Stimulated activated naive CD8-positive, alpha-beta T cell treated with anti-CD3 and anti-CD28 coated beads, Interleukin-15, Interleukin-2, amounts not matched to agents 100 ng/mL and 50 ng/mL, for 24 hours (primary cell): ENCODE measurements at regions not wholly inside any gene's neighbourhood (a gene's known extent, or its start where the extent isn't known, plus 50 kb on each side); places are given as distances from the start of the nearest gene placed in this dataset.

Experiments used
- H3K27ac Mint-ChIP-seq: one replicate; pipeline ENCODE4 v1.8.0; 2021; ENCODE audit warnings: mild to moderate bottlenecking, mixed read lengths
- H3K27me3 Mint-ChIP-seq: one replicate; pipeline ENCODE4 v1.8.0; 2021; ENCODE audit warnings: mixed read lengths
- H3K36me3 Mint-ChIP-seq: one replicate; pipeline ENCODE4 v1.8.0; 2021; ENCODE audit warnings: low read depth, mixed read lengths
- H3K4me1 Mint-ChIP-seq: one replicate; pipeline ENCODE4 v1.8.0; 2021; ENCODE audit warnings: low read depth, mixed read lengths
- H3K4me3 Mint-ChIP-seq: one replicate; pipeline ENCODE4 v1.8.0; 2021; ENCODE audit warnings: mild to moderate bottlenecking, mixed read lengths
- H3K9me3 Mint-ChIP-seq: one replicate; pipeline ENCODE4 v1.8.0; 2021; ENCODE audit warnings: mixed read lengths

- H3K27ac Mint-ChIP-seq, result no peak overlapping the region
- no peaks in the 10 kb centered on the region for H3K9me3 Mint-ChIP-seq
- H3K4me1 Mint-ChIP-seq, result no peaks in the 10 kb centered on the region
- peaks cover under 1% of the 10 kb centered on the region for H3K27me3 Mint-ChIP-seq
- H3K36me3 Mint-ChIP-seq, result no peaks in the 10 kb centered on the region
- no peak overlapping the region for H3K4me3 Mint-ChIP-seq
These were observed 69.6 kb upstream of the RAB6C start for GRCh38 chr2:129909651-129910418.

- Mint-ChIP-seq H3K9me3 (no peaks in the 10 kb centered on the region), H3K36me3 (no peaks in the 10 kb centered on the region), H3K4me1 (no peaks in the 10 kb centered on the region), H3K4me3 (no peak overlapping the region), H3K27me3 (peaks cover 6% of the 10 kb centered on the region), H3K27ac (no peak overlapping the region)
These were observed 68.8 kb upstream of the RAB6C start for GRCh38 chr2:129910446-129911362.

GRCh38 chr2:129911363-129912065 lies 68.0 kb upstream of the RAB6C start:
- Mint-ChIP-seq H3K27me3 (peaks cover 6% of the 10 kb centered on the region), H3K4me1 (no peaks in the 10 kb centered on the region), H3K9me3 (no peaks in the 10 kb centered on the region), H3K27ac (no peak overlapping the region), H3K4me3 (no peak overlapping the region), H3K36me3 (no peaks in the 10 kb centered on the region)

DNA sequence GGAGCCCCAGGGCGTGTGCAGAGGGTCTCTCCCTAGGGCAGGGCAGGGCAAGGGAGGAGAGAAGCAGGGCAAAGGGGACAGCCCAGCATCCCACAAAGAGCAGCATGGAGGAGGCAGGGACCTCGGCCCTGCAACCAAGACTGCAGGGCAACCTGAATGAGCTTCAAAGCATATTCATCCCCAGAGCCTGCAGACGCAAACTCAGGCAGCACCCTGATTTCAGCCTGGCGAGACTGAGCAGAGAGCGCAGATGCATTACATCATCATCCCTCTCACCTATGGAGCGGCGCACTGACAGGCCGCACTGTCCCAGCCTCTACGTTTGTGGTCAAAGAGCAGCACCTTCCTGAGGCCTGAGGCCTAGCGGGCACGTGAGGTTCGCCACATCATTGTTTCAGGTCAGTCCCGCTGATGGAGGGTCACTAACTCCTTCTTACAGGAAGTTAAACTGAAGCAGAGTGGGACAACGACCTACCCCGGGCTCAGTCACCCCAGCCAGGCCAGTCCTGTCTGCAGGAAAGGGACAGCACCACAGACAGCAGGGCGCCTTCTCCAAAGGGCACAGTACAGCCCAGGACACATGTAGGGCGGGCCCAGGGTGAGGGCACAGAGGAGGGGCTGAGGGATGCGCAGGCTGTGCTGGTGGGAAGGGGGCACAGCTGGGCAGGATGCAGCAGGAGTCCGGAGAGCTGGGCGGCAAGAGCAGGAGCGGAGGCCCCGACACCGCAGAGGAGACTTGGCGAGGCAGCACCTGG lies 67.2 kb upstream of the RAB6C start:
- H3K9me3 Mint-ChIP-seq, result peaks cover 3% of the 10 kb centered on the region
- H3K27me3 Mint-ChIP-seq, result peaks cover 6% of the 10 kb centered on the region
- H3K4me3 Mint-ChIP-seq, result no peak overlapping the region
- no peaks in the 10 kb centered on the region for H3K4me1 Mint-ChIP-seq
- no peak overlapping the region for H3K27ac Mint-ChIP-seq
- no peaks in the 10 kb centered on the region for H3K36me3 Mint-ChIP-seq

GRCh38 chr2:129912871-129913694 lies 66.4 kb upstream of the RAB6C start:
- no peak overlapping the region for H3K27ac Mint-ChIP-seq
- H3K36me3 Mint-ChIP-seq, result no peaks in the 10 kb centered on the region

DNA sequence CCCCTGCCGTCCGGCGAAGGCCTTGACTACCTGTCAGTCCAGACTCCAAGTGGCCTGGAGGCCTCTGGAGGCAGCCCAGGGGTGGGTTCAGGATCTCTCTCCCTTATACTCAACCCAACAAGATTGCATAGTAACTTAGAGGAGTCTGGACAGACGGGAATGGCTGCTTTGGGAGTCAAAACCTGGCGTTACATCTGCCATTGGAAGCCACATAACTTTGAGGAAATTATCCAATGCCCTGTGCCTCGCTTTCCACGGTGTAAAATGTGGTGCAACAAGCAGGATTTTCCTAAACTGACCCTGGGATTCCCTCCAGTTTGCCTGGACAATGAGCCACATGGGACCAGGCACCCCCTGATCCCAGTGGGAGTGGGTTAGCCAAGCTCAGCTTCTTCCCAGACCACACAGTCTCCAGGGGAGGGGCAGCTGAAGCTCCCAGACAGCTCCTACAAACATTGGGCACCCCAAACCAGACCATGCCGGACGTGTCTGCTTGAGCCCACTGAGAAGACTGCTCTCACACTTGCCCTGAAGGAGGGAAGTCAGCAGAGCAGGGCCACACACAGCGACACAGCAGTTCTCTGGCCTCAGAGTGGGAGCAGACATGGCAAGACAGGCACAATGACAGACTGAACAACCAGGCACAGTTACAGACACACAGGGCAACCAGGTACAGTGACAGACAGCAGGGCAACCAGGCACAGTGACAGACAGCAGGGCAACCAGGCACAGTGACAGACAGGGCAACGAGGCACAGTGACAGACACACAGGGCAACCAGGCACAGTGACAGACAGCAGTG lies 65.6 kb upstream of the RAB6C start:
- Mint-ChIP-seq H3K27me3 (peaks cover 6% of the 10 kb centered on the region), H3K27ac (no peak overlapping the region), H3K4me1 (no peaks in the 10 kb centered on the region), H3K9me3 (peaks cover 18% of the 10 kb centered on the region), H3K36me3 (no peaks in the 10 kb centered on the region), H3K4me3 (no peak overlapping the region)

More at GRCh38 chr2:129912871-129913694, 66.4 kb upstream of the RAB6C start:
- Mint-ChIP-seq H3K4me1 (no peaks in the 10 kb centered on the region), H3K9me3 (peaks cover 12% of the 10 kb centered on the region), H3K4me3 (no peak overlapping the region), H3K27me3 (peaks cover 6% of the 10 kb centered on the region)

DNA sequence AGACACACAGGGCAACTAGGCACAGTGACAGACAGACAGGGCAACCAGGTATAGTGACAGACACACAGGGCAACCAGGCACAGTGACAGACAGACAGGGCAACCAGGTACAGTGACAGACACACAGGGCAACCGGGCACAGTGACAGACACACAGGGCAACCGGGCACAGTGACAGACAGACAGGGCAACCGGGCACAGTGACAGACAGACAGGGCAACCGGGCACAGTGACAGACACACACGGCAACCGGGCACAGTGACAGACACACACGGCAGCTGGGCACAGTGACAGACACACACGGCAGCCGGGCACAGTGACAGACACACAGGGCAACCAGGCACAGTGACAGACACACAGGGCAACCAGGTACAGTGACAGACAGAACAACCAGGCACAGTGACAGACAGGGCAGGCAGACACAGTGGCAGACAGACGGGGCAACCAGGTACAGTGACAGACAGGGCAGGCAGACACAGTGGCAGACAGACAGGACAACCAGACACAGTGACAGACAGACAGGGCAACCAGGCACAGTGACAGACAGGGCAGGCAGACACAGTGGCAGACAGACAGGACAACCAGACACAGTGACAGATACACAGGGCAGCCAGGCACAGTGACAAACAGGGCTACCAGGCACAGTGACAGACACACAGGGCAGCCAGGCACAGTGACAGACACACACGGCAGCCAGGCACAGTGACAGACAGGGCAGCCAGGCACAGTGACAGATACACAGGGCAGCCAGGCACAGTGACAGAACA lies 64.7 kb upstream of the RAB6C start:
- no peak overlapping the region for H3K4me3 Mint-ChIP-seq
- no peaks in the 10 kb centered on the region for H3K36me3 Mint-ChIP-seq
- no peak overlapping the region for H3K27ac Mint-ChIP-seq
- H3K9me3 Mint-ChIP-seq, result peaks cover 18% of the 10 kb centered on the region
- peaks cover 6% of the 10 kb centered on the region for H3K27me3 Mint-ChIP-seq
- no peaks in the 10 kb centered on the region for H3K4me1 Mint-ChIP-seq

- peaks cover 18% of the 10 kb centered on the region for H3K9me3 Mint-ChIP-seq
- no peak overlapping the region for H3K4me3 Mint-ChIP-seq
- no peaks in the 10 kb centered on the region for H3K36me3 Mint-ChIP-seq
- no peaks in the 10 kb centered on the region for H3K4me1 Mint-ChIP-seq
- H3K27ac Mint-ChIP-seq, result no peak overlapping the region
- H3K27me3 Mint-ChIP-seq, result peaks cover 6% of the 10 kb centered on the region
These were observed 64.1 kb upstream of the RAB6C start for GRCh38 chr2:129915303-129915840.

- peaks cover 16% of the 10 kb centered on the region for H3K27me3 Mint-ChIP-seq
- peaks cover 1% of the 10 kb centered on the region for H3K4me1 Mint-ChIP-seq
- peaks cover 18% of the 10 kb centered on the region for H3K9me3 Mint-ChIP-seq
- no peak overlapping the region for H3K4me3 Mint-ChIP-seq
- no peak overlapping the region for H3K27ac Mint-ChIP-seq
- H3K36me3 Mint-ChIP-seq, result no peaks in the 10 kb centered on the region
These were observed 60.9 kb upstream of the RAB6C start for GRCh38 chr2:129918604-129919003.

DNA sequence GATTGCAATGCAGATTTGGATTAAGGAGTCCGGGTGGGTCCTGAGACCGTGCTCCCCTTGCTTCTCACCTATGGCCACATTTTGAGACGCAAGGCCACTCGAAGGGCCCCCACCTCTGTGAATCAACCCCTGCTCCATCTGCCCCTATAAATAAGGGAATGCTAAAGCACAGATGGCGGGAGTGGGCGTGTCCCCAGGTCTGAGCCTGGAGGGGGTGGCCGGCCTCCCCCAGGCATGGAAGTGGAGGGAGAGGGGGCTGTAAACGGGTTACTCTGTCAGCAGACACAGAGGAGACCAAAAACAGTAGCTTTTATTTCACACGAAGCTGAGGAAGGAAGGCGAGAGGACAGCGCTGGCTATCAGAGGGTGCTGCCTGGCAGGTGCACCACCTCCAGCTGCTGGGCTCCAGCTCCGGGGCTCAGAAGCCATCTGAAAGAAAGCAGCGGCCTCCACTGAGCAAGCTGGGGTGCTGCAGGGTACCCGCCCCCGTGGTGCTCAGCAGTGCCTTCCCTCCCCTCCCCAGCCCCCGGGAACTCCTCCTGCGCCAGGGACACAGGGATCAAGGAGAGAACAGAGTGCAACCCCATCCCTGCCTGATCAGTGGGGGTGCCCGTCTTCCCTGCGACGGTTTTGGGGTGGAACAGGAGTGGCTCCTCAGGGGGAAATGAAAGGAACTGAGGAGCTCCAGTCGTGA lies 56.7 kb upstream of the RAB6C start:
- no peak overlapping the region for H3K4me3 Mint-ChIP-seq
- H3K36me3 Mint-ChIP-seq, result no peaks in the 10 kb centered on the region
- no peak overlapping the region for H3K27ac Mint-ChIP-seq
- H3K9me3 Mint-ChIP-seq, result peaks cover 11% of the 10 kb centered on the region
- peaks cover 23% of the 10 kb centered on the region for H3K27me3 Mint-ChIP-seq
- H3K4me1 Mint-ChIP-seq, result peaks cover 4% of the 10 kb centered on the region

DNA sequence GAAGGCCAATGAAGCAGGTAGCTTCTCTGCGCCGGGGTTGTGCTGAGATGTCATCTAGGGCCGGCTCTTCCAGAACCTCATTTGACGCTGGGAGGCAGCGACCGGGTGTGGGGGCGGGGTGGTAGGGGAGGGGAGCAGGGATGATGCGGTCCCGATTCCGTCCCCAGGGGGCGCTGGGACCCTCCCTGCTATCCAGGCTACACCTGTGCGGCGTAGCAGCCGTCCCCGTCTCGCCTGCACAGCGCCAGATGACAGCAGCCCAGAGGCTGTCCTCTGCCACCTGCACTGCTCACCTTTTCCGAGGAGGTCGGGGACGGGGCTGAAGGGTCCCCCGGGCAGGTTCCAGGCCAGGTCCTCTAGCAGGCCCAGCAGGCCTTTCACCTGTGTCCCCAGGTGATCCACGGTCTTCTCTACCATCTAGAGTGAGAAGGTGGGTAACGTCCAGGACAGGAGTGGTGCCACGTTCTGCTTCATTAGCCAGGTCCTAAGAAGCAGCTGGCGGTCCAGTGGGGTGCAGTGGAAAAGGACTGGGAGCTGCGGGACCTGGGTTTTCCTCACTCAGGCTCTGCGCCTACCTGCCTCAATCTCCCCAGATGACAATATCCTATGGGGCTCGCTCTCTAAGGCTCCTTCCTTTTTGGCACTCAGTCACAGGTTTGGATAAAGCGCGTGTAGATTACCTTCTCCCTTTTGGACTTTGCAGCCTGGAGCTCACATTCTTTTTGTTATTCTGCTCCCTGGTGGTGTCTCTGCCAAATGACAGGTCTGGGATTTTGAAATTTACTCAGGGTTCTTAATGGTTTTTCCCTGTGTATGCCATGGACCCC lies 56.0 kb upstream of the RAB6C start:
- Mint-ChIP-seq H3K4me3 (no peak overlapping the region), H3K27ac (no peak overlapping the region), H3K36me3 (no peaks in the 10 kb centered on the region), H3K9me3 (peaks cover 3% of the 10 kb centered on the region), H3K4me1 (peaks cover 4% of the 10 kb centered on the region), H3K27me3 (peaks cover 23% of the 10 kb centered on the region)
